ENCODE measurements at regions not wholly inside any gene's neighbourhood (a gene's known extent, or its start where the extent isn't known, plus 50 kb on each side); places are given as distances from the start of the nearest gene placed in this dataset.
"Not testable (repeated sequence)": the region's sequence is repeated elsewhere in the genome, so short reads cannot be mapped to it uniquely, and the experiment has no call there.

GRCh38 chr7:51409934-51410333 lies 93.3 kb upstream of the COBL start:
- TF ChIP-seq, protein P1, sequence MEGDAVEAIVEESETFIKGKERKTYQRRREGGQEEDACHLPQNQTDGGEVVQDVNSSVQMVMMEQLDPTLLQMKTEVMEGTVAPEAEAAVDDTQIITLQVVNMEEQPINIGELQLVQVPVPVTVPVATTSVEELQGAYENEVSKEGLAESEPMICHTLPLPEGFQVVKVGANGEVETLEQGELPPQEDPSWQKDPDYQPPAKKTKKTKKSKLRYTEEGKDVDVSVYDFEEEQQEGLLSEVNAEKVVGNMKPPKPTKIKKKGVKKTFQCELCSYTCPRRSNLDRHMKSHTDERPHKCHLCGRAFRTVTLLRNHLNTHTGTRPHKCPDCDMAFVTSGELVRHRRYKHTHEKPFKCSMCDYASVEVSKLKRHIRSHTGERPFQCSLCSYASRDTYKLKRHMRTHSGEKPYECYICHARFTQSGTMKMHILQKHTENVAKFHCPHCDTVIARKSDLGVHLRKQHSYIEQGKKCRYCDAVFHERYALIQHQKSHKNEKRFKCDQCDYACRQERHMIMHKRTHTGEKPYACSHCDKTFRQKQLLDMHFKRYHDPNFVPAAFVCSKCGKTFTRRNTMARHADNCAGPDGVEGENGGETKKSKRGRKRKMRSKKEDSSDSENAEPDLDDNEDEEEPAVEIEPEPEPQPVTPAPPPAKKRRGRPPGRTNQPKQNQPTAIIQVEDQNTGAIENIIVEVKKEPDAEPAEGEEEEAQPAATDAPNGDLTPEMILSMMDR (IDR thresholded peaks at IDR 0.05; ENCODE audit: low read depth, low read length, poor library complexity, severe bottlenecking) = not testable (repeated sequence)
- TF ChIP-seq EZH2phosphoT487 (IDR thresholded peaks at IDR 0.05; ENCODE audit: borderline replicate concordance, low read length) = not testable (repeated sequence)

Measured in DOHH2 (cell line).